OCI-LY7 (cell line): ENCODE measurements at regions not wholly inside any gene's neighbourhood (a gene's known extent, or its start where the extent isn't known, plus 50 kb on each side); places are given as distances from the start of the nearest gene placed in this dataset.

Experiments
- BruUV-seq: library from RNA; stranded (reverse); fragments of 400-500 nt; replicated peaks from 2 replicates; lab custom pipeline; 2021; lab: Mats Ljungman, UMichigan
- CTCF ChIA-PET: fragments of 300-600 bp; sonication (Branson Sonifier 250); formaldehyde crosslinking; loops from one replicate; lab custom pipeline; 2022; ENCODE audit warnings: antibody characterized with exemption; ENCODE audit not compliant: unreplicated experiment; lab: Charles Lee
- POLR2A ChIA-PET: fragments of 300-600 bp; sonication (Branson Sonifier 250); formaldehyde crosslinking; loops from one replicate; lab custom pipeline; 2022; ENCODE audit warnings: antibody characterized with exemption; lab: Charles Lee
- DNase-seq: peaks from one replicate; pipeline ENCODE4 v3.0.0-alpha.2; 2015; ENCODE audit warnings: low spot score
- H2AFZ ChIP-seq: fragments of 200-600 bp; sonication (generic), shearing (Covaris generic); 2 replicates; pipeline ENCODE4 v1.6.1; 2014; ENCODE audit warnings: mild to moderate bottlenecking, antibody characterized with exemption, low read length, moderate library complexity
- H3K27ac ChIP-seq: fragments of 200-600 bp; sonication (generic); 2 replicates; pipeline ENCODE4 v1.5.1; 2014; ENCODE audit warnings: mixed run types, low read depth, mild to moderate bottlenecking, moderate library complexity, low read length, inconsistent platforms; ENCODE audit not compliant: poor library complexity, severe bottlenecking
- H3K36me3 ChIP-seq: fragments of 200-600 bp; sonication (generic); 2 replicates; pipeline ENCODE4 v1.6.1; 2014; ENCODE audit warnings: mild to moderate bottlenecking, antibody characterized with exemption, low read length, moderate library complexity, mixed read lengths; ENCODE audit not compliant: insufficient read depth
- H3K4me1 ChIP-seq: fragments of 200-600 bp; sonication (generic); 2 replicates; pipeline ENCODE4 v1.5.1; 2014; ENCODE audit warnings: mild to moderate bottlenecking, low read length; ENCODE audit not compliant: insufficient read depth, poor library complexity, severe bottlenecking
- H3K4me2 ChIP-seq: fragments of 200-600 bp; sonication (generic); 2 replicates; pipeline ENCODE4 v1.6.1; 2014; ENCODE audit warnings: mild to moderate bottlenecking, low read length
- H3K4me3 ChIP-seq: fragments of 200-600 bp; sonication (generic); 2 replicates; pipeline ENCODE4 v1.5.1; 2014; ENCODE audit warnings: mild to moderate bottlenecking, low read depth, low read length; ENCODE audit not compliant: poor library complexity, severe bottlenecking
- H3K79me2 ChIP-seq: fragments of 200-600 bp; sonication (generic); 2 replicates; pipeline ENCODE4 v1.6.1; 2016; ENCODE audit warnings: low read depth, mild to moderate bottlenecking, low read length, moderate library complexity, mixed read lengths; ENCODE audit not compliant: insufficient read depth
- H3K9me2 ChIP-seq: fragments of 200-600 bp; sonication (generic); 2 replicates; pipeline ENCODE4 v1.6.1; 2016; ENCODE audit warnings: mild to moderate bottlenecking, low read length, mixed read lengths; ENCODE audit not compliant: insufficient read depth
- H3K9me3 ChIP-seq: fragments of 200-600 bp; sonication (generic); 2 replicates; pipeline ENCODE4 v1.6.1; 2014; ENCODE audit warnings: mild to moderate bottlenecking, mixed run types, low read length, mixed read lengths
- H4K20me1 ChIP-seq: fragments of 200-600 bp; sonication (generic); 2 replicates; pipeline ENCODE4 v1.6.1; 2014; ENCODE audit warnings: mild to moderate bottlenecking, antibody characterized with exemption, low read length, moderate library complexity, mixed read lengths; ENCODE audit not compliant: insufficient read depth
- CTCF ChIP-seq: fragments of 200-600 bp; sonication (generic); conservative IDR thresholded peaks from 2 replicates; pipeline ENCODE4 v1.5.1; 2014; ENCODE audit warnings: mild to moderate bottlenecking, antibody characterized with exemption, low read length, moderate library complexity, mixed read lengths
- EZH2phosphoT487 ChIP-seq: fragments of 200-600 bp; sonication (generic); IDR thresholded peaks from 2 replicates; pipeline ENCODE4 v1.6.1; 2018; ENCODE audit warnings: low read depth, borderline replicate concordance, mild to moderate bottlenecking, mixed run types, antibody characterized with exemption, low read length, moderate library complexity, mixed read lengths
- intact Hi-C: fragments of 100-400 bp; cut with micrococcal nuclease; formaldehyde crosslinking; loops from one replicate; pipeline ENCODE4 v1.10.0; 2022; ENCODE audit not compliant: unreplicated experiment

GRCh38 chr1:5628416-5628815 lies 363.8 kb downstream of the NPHP4 start:
- Histone ChIP-seq H3K36me3 (no peaks in the 10 kb centered on the region), H3K9me2 (no peaks in the 10 kb centered on the region), H4K20me1 (no peaks in the 10 kb centered on the region), H3K4me3 (no peak overlapping the region), H3K79me2 (no peaks in the 10 kb centered on the region), H3K4me2 (no peak overlapping the region), H3K4me1 (no peaks in the 10 kb centered on the region), H3K27ac (no peak overlapping the region), H2AFZ (no peak overlapping the region), H3K9me3 (no peaks in the 10 kb centered on the region)
- intact Hi-C loops: no loop called here
- POLR2A ChIA-PET: no interaction called here
- CTCF ChIA-PET: no interaction called here
- no peak for TF ChIP-seq EZH2phosphoT487
- TF ChIP-seq CTCF: no peak
- DNase-seq: no peak
- BruUV-seq: no TSS peak

- no peak overlapping the region for H3K27ac ChIP-seq
- intact Hi-C loops: no loop called here
- no peaks in the 10 kb centered on the region for H3K4me1 ChIP-seq
- H4K20me1 ChIP-seq: no peaks in the 10 kb centered on the region
- no peak for TF ChIP-seq CTCF
- TF ChIP-seq EZH2phosphoT487: no peak
- CTCF ChIA-PET: no interaction called here
- no peaks in the 10 kb centered on the region for H3K9me3 ChIP-seq
- H3K79me2 ChIP-seq: no peaks in the 10 kb centered on the region
- no peak for DNase-seq
- no peak overlapping the region for H2AFZ ChIP-seq
- H3K4me3 ChIP-seq: no peak overlapping the region
- H3K4me2 ChIP-seq: no peak overlapping the region
- BruUV-seq: no TSS peak
- H3K9me2 ChIP-seq: no peaks in the 10 kb centered on the region
- POLR2A ChIA-PET: no interaction called here
- no peaks in the 10 kb centered on the region for H3K36me3 ChIP-seq
Observed at GRCh38 chr1:5623399-5623798, 368.8 kb downstream of the NPHP4 start.

GRCh38 chr1:5622412-5622811 lies 369.8 kb downstream of the NPHP4 start:
- H3K4me1 ChIP-seq: no peaks in the 10 kb centered on the region
- no peaks in the 10 kb centered on the region for H4K20me1 ChIP-seq
- no peaks in the 10 kb centered on the region for H3K36me3 ChIP-seq
- intact Hi-C loops: no loop called here
- H3K4me2 ChIP-seq: no peak overlapping the region
- no peaks in the 10 kb centered on the region for H3K9me2 ChIP-seq
- no TSS peak for BruUV-seq
- CTCF ChIA-PET: no interaction called here
- H2AFZ ChIP-seq: no peak overlapping the region
- POLR2A ChIA-PET: interaction anchor here (0.7 kb wide), 1 partner anchor 24 kb away, joined by 3 read pairs; no protein-coding TSS in a partner anchor
- H3K4me3 ChIP-seq: no peak overlapping the region
- DNase-seq: no peak
- no peaks in the 10 kb centered on the region for H3K9me3 ChIP-seq
- TF ChIP-seq CTCF: no peak
- TF ChIP-seq EZH2phosphoT487: no peak
- no peak overlapping the region for H3K27ac ChIP-seq
- no peaks in the 10 kb centered on the region for H3K79me2 ChIP-seq
